ENCODE measurements at regions not wholly inside any gene's neighbourhood (a gene's known extent, or its start where the extent isn't known, plus 50 kb on each side); places are given as distances from the start of the nearest gene placed in this dataset.

- no peak for TF ChIP-seq SMC3 (IDR thresholded peaks at IDR 0.05)
- no peak for TF ChIP-seq EP300 (IDR thresholded peaks at IDR 0.05)
- no peak for TF ChIP-seq BHLHE40 (IDR thresholded peaks at IDR 0.05; ENCODE audit: low read depth, low read length)
- no peak for TF ChIP-seq KDM5A (IDR thresholded peaks at IDR 0.05)
- TF ChIP-seq BCL3 (IDR thresholded peaks at IDR 0.05), result no peak
- TF ChIP-seq JUNB (IDR thresholded peaks at IDR 0.05), result no peak
- TF ChIP-seq, protein P1, sequence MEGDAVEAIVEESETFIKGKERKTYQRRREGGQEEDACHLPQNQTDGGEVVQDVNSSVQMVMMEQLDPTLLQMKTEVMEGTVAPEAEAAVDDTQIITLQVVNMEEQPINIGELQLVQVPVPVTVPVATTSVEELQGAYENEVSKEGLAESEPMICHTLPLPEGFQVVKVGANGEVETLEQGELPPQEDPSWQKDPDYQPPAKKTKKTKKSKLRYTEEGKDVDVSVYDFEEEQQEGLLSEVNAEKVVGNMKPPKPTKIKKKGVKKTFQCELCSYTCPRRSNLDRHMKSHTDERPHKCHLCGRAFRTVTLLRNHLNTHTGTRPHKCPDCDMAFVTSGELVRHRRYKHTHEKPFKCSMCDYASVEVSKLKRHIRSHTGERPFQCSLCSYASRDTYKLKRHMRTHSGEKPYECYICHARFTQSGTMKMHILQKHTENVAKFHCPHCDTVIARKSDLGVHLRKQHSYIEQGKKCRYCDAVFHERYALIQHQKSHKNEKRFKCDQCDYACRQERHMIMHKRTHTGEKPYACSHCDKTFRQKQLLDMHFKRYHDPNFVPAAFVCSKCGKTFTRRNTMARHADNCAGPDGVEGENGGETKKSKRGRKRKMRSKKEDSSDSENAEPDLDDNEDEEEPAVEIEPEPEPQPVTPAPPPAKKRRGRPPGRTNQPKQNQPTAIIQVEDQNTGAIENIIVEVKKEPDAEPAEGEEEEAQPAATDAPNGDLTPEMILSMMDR (IDR thresholded peaks at IDR 0.05), result no peak
- TF ChIP-seq ESRRA (IDR thresholded peaks at IDR 0.05; ENCODE audit: borderline replicate concordance, low read length), result no peak
- TF ChIP-seq TP53 (CRISPR knock-in tag; IDR thresholded peaks at IDR 0.05), result no peak
- TF ChIP-seq, protein P2, sequence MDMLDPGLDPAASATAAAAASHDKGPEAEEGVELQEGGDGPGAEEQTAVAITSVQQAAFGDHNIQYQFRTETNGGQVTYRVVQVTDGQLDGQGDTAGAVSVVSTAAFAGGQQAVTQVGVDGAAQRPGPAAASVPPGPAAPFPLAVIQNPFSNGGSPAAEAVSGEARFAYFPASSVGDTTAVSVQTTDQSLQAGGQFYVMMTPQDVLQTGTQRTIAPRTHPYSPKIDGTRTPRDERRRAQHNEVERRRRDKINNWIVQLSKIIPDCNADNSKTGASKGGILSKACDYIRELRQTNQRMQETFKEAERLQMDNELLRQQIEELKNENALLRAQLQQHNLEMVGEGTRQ (IDR thresholded peaks at IDR 0.05), result no peak
These were observed 153.2 kb downstream of the HAUS1 start for GRCh38 chr18:46257366-46257765.

Measured in A549 (cell line).